Panc1 (cell line): ENCODE measurements at regions not wholly inside any gene's neighbourhood (a gene's known extent, or its start where the extent isn't known, plus 50 kb on each side); places are given as distances from the start of the nearest gene placed in this dataset.

Source experiments
- CTCF ChIP-seq: fragments of 450-650 bp; IDR thresholded peaks from 2 replicates; pipeline ENCODE4 v1.5.1; 2017; ENCODE audit warnings: mild to moderate bottlenecking
- POLR2AphosphoS5 ChIP-seq: IDR thresholded peaks from 2 replicates; pipeline ENCODE4 v1.6.1; 2012; ENCODE audit warnings: mild to moderate bottlenecking, low read depth, low read length, moderate library complexity

- no peak for TF ChIP-seq CTCF
- no peak for TF ChIP-seq POLR2AphosphoS5
Measured at GRCh38 chr1:30028283-30028682, 695.1 kb downstream of the MATN1 start.
